HL-60 (cell line): ENCODE measurements at regions not wholly inside any gene's neighbourhood (a gene's known extent, or its start where the extent isn't known, plus 50 kb on each side); places are given as distances from the start of the nearest gene placed in this dataset.

Source experiments
- DNase-seq, 2 experiments: peaks; one replicate each; pipeline ENCODE4 v3.0.0-alpha.2; 2010 to 2020; ENCODE audit warnings: low read depth in 1 of 2, low spot score in 1 of 2
- H3K27ac ChIP-seq: fragments of 250-450 bp; sonication (Bioruptor Pico); replicated peaks from 2 replicates; pipeline ENCODE4 v1.5.1; 2020; ENCODE audit warnings: mild to moderate bottlenecking, moderate library complexity
- H3K27me3 ChIP-seq: fragments of 250-450 bp; sonication (Bioruptor Pico); 2 replicates; pipeline ENCODE4 v1.5.1; 2021; ENCODE audit warnings: mild to moderate bottlenecking, moderate library complexity; ENCODE audit not compliant: insufficient read depth, poor library complexity, severe bottlenecking
- H3K4me3 ChIP-seq: replicated peaks from 2 replicates; pipeline ENCODE4 v1.5.1; 2011; ENCODE audit warnings: mild to moderate bottlenecking, control low read depth, low read length; ENCODE audit not compliant: insufficient read depth
- GABPA ChIP-seq: IDR thresholded peaks from 2 replicates; pipeline ENCODE4 v1.6.1; 2012; ENCODE audit warnings: low read depth
- POLR2AphosphoS5 ChIP-seq: IDR thresholded peaks from 2 replicates; pipeline ENCODE4 v1.6.1; 2012; ENCODE audit warnings: low read depth
- REST ChIP-seq: IDR thresholded peaks from 2 replicates; pipeline ENCODE4 v1.6.1; 2012; ENCODE audit warnings: low read depth; ENCODE audit not compliant: insufficient replicate concordance
- SPI1 ChIP-seq: IDR thresholded peaks from 2 replicates; pipeline ENCODE4 v1.6.1; 2012; ENCODE audit warnings: low read depth, mild to moderate bottlenecking, borderline replicate concordance
- TF ChIP-seq, protein P1 (sequence below): IDR thresholded peaks from one replicate; pipeline ENCODE4 v1.5.1; 2011; ENCODE audit warnings: low read length, control low read depth, inconsistent platforms; ENCODE audit not compliant: insufficient read depth

GRCh38 chr10:85515316-85515715, 851.3 kb downstream of the GRID1 start:
- no peak overlapping the region for H3K4me3 ChIP-seq
- H3K27ac ChIP-seq, result no peak overlapping the region
- DNase-seq, result no peak
- H3K27me3 ChIP-seq, result no peaks in the 10 kb centered on the region
- TF ChIP-seq GABPA (no peak), SPI1 (no peak), POLR2AphosphoS5 (no peak), REST (no peak)
- TF ChIP-seq, protein P1, sequence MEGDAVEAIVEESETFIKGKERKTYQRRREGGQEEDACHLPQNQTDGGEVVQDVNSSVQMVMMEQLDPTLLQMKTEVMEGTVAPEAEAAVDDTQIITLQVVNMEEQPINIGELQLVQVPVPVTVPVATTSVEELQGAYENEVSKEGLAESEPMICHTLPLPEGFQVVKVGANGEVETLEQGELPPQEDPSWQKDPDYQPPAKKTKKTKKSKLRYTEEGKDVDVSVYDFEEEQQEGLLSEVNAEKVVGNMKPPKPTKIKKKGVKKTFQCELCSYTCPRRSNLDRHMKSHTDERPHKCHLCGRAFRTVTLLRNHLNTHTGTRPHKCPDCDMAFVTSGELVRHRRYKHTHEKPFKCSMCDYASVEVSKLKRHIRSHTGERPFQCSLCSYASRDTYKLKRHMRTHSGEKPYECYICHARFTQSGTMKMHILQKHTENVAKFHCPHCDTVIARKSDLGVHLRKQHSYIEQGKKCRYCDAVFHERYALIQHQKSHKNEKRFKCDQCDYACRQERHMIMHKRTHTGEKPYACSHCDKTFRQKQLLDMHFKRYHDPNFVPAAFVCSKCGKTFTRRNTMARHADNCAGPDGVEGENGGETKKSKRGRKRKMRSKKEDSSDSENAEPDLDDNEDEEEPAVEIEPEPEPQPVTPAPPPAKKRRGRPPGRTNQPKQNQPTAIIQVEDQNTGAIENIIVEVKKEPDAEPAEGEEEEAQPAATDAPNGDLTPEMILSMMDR, result no peak

GRCh38 chr10:85524001-85524666, 842.5 kb downstream of the GRID1 start:
- no peaks in the 10 kb centered on the region for H3K27me3 ChIP-seq
- no peak for TF ChIP-seq REST
- no peak for TF ChIP-seq POLR2AphosphoS5
- TF ChIP-seq SPI1, result no peak
- no peak for TF ChIP-seq GABPA
- TF ChIP-seq, protein P1, result no peak
- no peak overlapping the region for H3K27ac ChIP-seq
- no peak for DNase-seq
- H3K4me3 ChIP-seq, result no peak overlapping the region

DNA sequence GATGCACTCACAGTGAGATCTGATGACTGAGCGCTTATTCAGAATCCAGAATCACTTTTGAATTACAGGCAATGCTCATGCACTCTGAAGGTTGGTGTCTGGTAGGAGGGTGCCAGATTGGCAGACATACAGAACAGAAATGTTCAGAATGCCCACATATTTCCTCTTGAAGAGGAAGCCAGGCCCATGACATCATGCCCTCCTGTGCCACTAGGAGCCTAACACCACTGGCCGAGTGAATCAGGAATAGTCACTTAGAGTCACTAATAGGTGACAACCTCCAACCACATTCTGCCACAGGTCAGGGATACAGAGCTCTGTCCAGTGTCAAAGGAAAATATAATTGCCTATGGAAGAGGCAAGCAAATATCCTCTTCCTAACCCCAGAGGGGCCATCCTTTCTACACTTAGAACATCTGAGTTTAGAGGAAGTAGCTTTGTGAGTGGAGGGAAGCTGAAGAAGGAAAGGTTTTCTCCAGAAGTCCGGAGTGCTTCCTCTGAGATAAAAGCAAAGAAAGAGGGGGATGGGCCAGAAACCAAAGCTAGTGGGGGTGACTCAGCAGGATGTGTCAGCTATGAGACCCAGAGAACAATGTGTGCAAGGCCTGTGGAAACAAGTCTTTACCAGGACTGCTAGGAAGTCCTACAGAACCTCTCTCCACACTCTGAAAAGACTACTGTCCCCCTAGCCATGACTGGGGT, 838.8 kb downstream of the GRID1 start:
- DNase-seq, result no peak
- Histone ChIP-seq H3K4me3 (no peak overlapping the region), H3K27me3 (no peaks in the 10 kb centered on the region), H3K27ac (no peak overlapping the region)
- TF ChIP-seq SPI1, result no peak
- no peak for TF ChIP-seq GABPA
- no peak for TF ChIP-seq REST
- TF ChIP-seq POLR2AphosphoS5, result no peak
- TF ChIP-seq, protein P1, result no peak
